Activated naive CD8-positive, alpha-beta T cell treated with anti-CD3 and anti-CD28 coated beads for 36 hours (primary cell): ENCODE measurements at regions not wholly inside any gene's neighbourhood (a gene's known extent, or its start where the extent isn't known, plus 50 kb on each side); places are given as distances from the start of the nearest gene placed in this dataset.

Source experiments
- DNase-seq: peaks from one replicate; pipeline ENCODE4 v3.0.0; 2021
- H3K27ac Mint-ChIP-seq: one replicate; pipeline ENCODE4 v1.8.0; 2022; ENCODE audit warnings: mild to moderate bottlenecking, moderate library complexity, mixed read lengths
- H3K27me3 Mint-ChIP-seq: one replicate; pipeline ENCODE4 v1.8.0; 2022; ENCODE audit warnings: mild to moderate bottlenecking, mixed read lengths
- H3K36me3 Mint-ChIP-seq: one replicate; pipeline ENCODE4 v1.8.0; 2021; ENCODE audit warnings: mild to moderate bottlenecking, mixed read lengths
- H3K4me1 Mint-ChIP-seq: one replicate; pipeline ENCODE4 v1.8.0; 2021; ENCODE audit warnings: mixed read lengths
- H3K4me3 Mint-ChIP-seq: one replicate; pipeline ENCODE4 v1.8.0; 2022; ENCODE audit warnings: mild to moderate bottlenecking, moderate library complexity, mixed read lengths
- H3K9me3 Mint-ChIP-seq: one replicate; pipeline ENCODE4 v1.8.0; 2022; ENCODE audit warnings: mixed read lengths

- Mint-ChIP-seq H3K4me1 (no peaks in the 10 kb centered on the region), H3K27me3 (no peaks in the 10 kb centered on the region)
Observed at GRCh38 chr4:71235311-71236201, 103.3 kb upstream of the SLC4A4 start.

GRCh38 chr4:71236226-71236625 lies 102.6 kb upstream of the SLC4A4 start:
- no peak overlapping the region for H3K4me3 Mint-ChIP-seq
- H3K4me1 Mint-ChIP-seq: no peaks in the 10 kb centered on the region
- no peaks in the 10 kb centered on the region for H3K27me3 Mint-ChIP-seq
- H3K9me3 Mint-ChIP-seq: no peaks in the 10 kb centered on the region
- no peak for DNase-seq
- H3K36me3 Mint-ChIP-seq: no peaks in the 10 kb centered on the region
- H3K27ac Mint-ChIP-seq: no peak overlapping the region

More at GRCh38 chr4:71235311-71236201, 103.3 kb upstream of the SLC4A4 start:
- H3K27ac Mint-ChIP-seq: no peak overlapping the region
- DNase-seq: no peak
- H3K36me3 Mint-ChIP-seq: no peaks in the 10 kb centered on the region
- no peak overlapping the region for H3K4me3 Mint-ChIP-seq
- no peaks in the 10 kb centered on the region for H3K9me3 Mint-ChIP-seq

DNA sequence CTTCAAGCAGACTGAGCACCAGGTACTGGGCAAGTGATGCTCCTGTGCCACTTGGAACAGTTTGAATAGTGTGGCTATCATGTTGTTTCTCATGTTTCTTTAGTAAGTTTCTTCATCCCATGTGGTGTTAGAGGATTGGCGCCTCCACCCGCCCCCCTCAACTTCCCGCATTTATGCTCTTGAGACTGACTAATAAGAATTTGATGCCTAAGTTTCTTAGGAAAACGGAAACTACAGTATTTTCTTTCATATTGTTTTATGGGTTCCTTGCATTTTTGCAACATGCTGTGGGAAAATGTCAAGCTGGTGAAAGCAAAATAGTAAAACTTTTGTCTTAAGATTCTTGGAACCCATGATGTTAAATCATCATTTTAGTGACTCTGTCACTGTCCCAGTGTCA lies 101.2 kb upstream of the SLC4A4 start:
- Mint-ChIP-seq H3K4me1 (no peaks in the 10 kb centered on the region), H3K27ac (no peak overlapping the region), H3K4me3 (no peak overlapping the region), H3K36me3 (no peaks in the 10 kb centered on the region), H3K9me3 (no peaks in the 10 kb centered on the region), H3K27me3 (no peaks in the 10 kb centered on the region)
- no peak for DNase-seq

GRCh38 chr4:71239365-71239764 lies 99.5 kb upstream of the SLC4A4 start:
- H3K4me1 Mint-ChIP-seq: no peaks in the 10 kb centered on the region
- no peak overlapping the region for H3K4me3 Mint-ChIP-seq
- H3K9me3 Mint-ChIP-seq: no peaks in the 10 kb centered on the region
- no peak overlapping the region for H3K27ac Mint-ChIP-seq
- no peak for DNase-seq
- H3K27me3 Mint-ChIP-seq: no peaks in the 10 kb centered on the region
- no peaks in the 10 kb centered on the region for H3K36me3 Mint-ChIP-seq

DNA sequence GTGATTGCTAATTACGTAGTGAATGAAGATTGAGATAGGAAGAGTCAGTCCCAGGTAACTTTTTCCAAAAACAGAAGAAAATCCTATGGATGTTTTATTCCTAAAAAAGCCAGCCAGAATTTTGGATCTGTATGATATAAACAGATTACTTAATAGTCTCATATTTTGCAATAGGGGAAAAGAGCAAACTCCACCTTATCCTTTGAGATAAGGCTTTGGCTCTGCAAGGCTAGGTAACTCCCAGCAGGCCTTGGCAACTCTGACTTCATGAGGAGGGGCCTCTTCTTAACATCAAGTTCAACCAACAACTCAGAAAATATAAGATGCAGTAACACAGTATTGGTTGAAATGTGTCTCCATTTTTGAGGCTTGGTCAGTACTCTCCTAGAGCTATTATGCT lies 98.7 kb upstream of the SLC4A4 start:
- Mint-ChIP-seq H3K9me3 (no peaks in the 10 kb centered on the region), H3K4me1 (no peaks in the 10 kb centered on the region), H3K27ac (no peak overlapping the region), H3K36me3 (no peaks in the 10 kb centered on the region), H3K4me3 (no peak overlapping the region), H3K27me3 (no peaks in the 10 kb centered on the region)
- no peak for DNase-seq

DNA sequence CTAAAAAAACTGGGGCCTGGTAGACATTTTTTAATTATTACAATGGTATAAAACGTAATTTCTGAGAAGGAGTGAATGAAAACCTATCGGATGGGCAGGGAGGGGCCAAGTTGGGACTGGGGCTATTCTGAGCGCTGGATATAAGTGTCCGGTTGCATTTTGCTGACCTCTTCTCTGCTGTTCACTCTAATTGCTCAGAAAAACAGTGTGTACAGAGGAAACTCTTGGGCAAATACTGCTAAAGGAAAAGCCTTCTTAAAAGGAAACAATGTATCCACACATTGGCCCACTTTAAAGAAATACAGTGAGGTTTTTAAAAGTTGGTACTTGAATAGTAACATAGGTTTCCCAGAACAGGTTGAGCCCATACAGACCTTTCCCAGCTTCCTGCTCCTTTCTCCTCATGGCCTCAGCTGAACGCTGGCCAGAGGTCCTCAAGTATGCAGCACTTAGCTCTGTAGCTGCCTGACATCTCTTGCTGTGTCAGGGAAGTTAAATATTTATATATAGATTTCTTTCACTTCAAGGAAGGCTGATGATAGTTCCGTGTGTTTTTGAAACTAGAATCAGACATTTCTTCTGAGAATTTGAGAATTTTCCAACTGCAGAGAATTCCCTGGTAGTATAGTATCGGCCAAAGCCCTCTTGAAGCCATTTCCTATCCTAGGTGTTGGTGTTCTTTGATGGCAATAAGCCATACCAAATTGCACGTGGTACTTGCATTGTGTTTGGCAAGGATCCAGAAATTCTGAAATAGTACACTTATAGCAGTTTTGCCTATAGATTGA lies 97.1 kb upstream of the SLC4A4 start:
- DNase-seq: no peak
- H3K36me3 Mint-ChIP-seq: no peaks in the 10 kb centered on the region
- no peaks in the 10 kb centered on the region for H3K4me1 Mint-ChIP-seq
- H3K9me3 Mint-ChIP-seq: no peaks in the 10 kb centered on the region
- H3K27me3 Mint-ChIP-seq: no peaks in the 10 kb centered on the region
- no peak overlapping the region for H3K27ac Mint-ChIP-seq
- H3K4me3 Mint-ChIP-seq: no peak overlapping the region

GRCh38 chr4:71243091-71243833 lies 95.6 kb upstream of the SLC4A4 start:
- H3K27me3 Mint-ChIP-seq: peaks cover 4% of the 10 kb centered on the region
- H3K4me3 Mint-ChIP-seq: no peak overlapping the region
- no peaks in the 10 kb centered on the region for H3K36me3 Mint-ChIP-seq
- no peak overlapping the region for H3K27ac Mint-ChIP-seq
- no peak for DNase-seq
- H3K9me3 Mint-ChIP-seq: no peaks in the 10 kb centered on the region
- H3K4me1 Mint-ChIP-seq: no peaks in the 10 kb centered on the region

DNA sequence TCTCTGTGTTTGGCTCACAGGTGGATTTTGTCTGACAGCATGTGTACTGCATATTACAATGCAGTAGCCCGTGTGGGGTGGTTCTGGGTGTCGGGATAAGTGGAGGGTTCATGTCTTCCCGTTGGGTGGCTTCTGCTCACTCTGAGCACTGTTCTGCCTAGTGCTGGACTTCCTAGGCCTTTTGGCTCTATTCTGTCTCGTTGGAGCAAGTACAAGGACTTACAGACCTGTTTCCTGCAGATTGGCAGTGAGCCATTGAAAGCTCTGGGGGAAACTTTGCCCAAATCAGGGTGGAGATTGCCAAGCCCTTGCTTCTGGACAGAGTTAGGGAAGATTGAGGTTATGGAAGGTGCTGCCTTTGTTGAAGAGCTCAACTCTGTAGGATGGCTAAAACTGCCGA lies 91.1 kb upstream of the SLC4A4 start:
- Mint-ChIP-seq H3K9me3 (no peaks in the 10 kb centered on the region), H3K36me3 (no peaks in the 10 kb centered on the region), H3K4me1 (no peaks in the 10 kb centered on the region), H3K27ac (no peak overlapping the region), H3K4me3 (no peak overlapping the region), H3K27me3 (peaks cover 4% of the 10 kb centered on the region)
- no peak for DNase-seq

DNA sequence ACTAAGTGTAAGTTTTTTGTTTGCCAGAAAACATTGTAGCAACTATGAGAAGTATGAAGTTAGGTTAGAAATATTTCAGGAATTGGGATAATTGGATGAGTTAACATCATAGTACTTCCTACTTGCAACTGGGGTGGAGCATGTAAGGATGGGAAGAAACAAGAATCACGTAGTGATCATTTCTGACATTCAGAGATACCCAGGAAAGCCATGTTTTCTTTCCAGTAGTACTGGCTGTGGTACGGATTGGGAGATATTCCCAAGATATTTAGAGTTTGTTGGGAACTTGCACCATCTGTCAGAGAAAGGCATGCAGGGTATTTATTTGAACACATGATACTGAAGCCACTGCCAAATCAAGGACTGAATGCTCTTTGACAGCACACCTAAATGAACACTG lies 87.6 kb upstream of the SLC4A4 start:
- H3K27ac Mint-ChIP-seq: no peak overlapping the region
- H3K4me3 Mint-ChIP-seq: no peak overlapping the region
- H3K4me1 Mint-ChIP-seq: no peaks in the 10 kb centered on the region
- DNase-seq: no peak
- H3K9me3 Mint-ChIP-seq: no peaks in the 10 kb centered on the region
- H3K27me3 Mint-ChIP-seq: peaks cover 4% of the 10 kb centered on the region
- H3K36me3 Mint-ChIP-seq: no peaks in the 10 kb centered on the region

GRCh38 chr4:71253545-71253944 lies 85.3 kb upstream of the SLC4A4 start:
- DNase-seq: no peak
- Mint-ChIP-seq H3K9me3 (no peaks in the 10 kb centered on the region), H3K36me3 (no peaks in the 10 kb centered on the region), H3K27ac (no peak overlapping the region), H3K27me3 (no peaks in the 10 kb centered on the region), H3K4me3 (no peak overlapping the region), H3K4me1 (no peaks in the 10 kb centered on the region)

DNA sequence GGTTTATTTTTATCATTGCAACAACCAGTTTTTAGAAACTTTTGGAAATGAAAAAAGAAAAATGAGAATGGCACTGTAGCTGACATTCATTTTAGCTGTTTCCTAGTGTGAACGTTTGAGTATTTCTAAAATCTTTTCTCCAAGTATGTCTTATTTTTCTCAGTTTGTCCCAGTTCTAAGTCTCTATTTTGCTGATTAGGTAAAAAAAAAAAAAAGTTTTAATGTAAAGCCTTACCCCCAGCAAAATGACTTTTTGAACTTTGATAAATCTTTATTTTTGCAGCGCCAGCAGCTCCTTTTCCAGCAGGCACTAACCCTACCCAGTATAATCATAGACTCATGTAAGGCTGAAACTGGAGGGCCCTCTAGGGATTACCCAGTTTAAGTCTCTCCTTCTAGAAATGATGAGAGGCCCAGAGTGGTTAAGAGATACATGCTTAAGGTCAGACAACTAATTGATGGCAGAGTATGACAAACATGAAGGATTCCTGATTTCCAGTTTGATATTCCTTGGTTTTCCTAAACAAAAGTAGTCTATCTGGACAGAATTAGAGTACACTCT lies 84.3 kb upstream of the SLC4A4 start:
- H3K27me3 Mint-ChIP-seq: no peaks in the 10 kb centered on the region
- H3K4me1 Mint-ChIP-seq: no peaks in the 10 kb centered on the region
- no peak for DNase-seq
- no peaks in the 10 kb centered on the region for H3K36me3 Mint-ChIP-seq
- no peak overlapping the region for H3K4me3 Mint-ChIP-seq
- H3K27ac Mint-ChIP-seq: no peak overlapping the region
- no peaks in the 10 kb centered on the region for H3K9me3 Mint-ChIP-seq

GRCh38 chr4:71255976-71256375 lies 82.8 kb upstream of the SLC4A4 start:
- H3K36me3 Mint-ChIP-seq: no peaks in the 10 kb centered on the region
- no peak overlapping the region for H3K27ac Mint-ChIP-seq
- no peak for DNase-seq
- no peaks in the 10 kb centered on the region for H3K4me1 Mint-ChIP-seq
- no peaks in the 10 kb centered on the region for H3K9me3 Mint-ChIP-seq
- no peak overlapping the region for H3K4me3 Mint-ChIP-seq
- no peaks in the 10 kb centered on the region for H3K27me3 Mint-ChIP-seq

- H3K27me3 Mint-ChIP-seq: no peaks in the 10 kb centered on the region
- H3K4me1 Mint-ChIP-seq: peaks cover 5% of the 10 kb centered on the region
- H3K27ac Mint-ChIP-seq: no peak overlapping the region
- no peak for DNase-seq
- H3K9me3 Mint-ChIP-seq: no peaks in the 10 kb centered on the region
- no peaks in the 10 kb centered on the region for H3K36me3 Mint-ChIP-seq
- no peak overlapping the region for H3K4me3 Mint-ChIP-seq
Observed at GRCh38 chr4:71257761-71258160, 81.1 kb upstream of the SLC4A4 start.

DNA sequence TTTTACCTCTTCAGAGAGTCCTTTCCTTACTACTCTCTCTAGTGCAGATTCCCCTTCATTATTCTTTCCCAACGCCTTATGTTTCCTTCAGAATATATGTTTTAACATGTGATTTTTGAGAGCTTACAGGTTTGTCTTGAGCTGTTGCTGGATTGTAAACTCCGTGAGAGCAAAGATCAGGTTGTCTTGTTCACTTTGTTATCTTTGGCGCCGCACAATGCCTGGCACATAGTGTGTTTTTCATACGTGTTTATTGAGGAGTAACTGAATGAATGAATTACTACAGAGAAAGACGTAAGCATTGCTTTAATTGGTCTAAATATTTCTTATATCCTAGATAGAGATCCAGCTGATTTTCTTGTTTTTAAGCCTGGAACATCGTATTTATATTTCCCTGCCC lies 80.5 kb upstream of the SLC4A4 start:
- no peak overlapping the region for H3K27ac Mint-ChIP-seq
- no peaks in the 10 kb centered on the region for H3K36me3 Mint-ChIP-seq
- DNase-seq: no peak
- no peaks in the 10 kb centered on the region for H3K27me3 Mint-ChIP-seq
- H3K4me1 Mint-ChIP-seq: peaks cover 5% of the 10 kb centered on the region
- no peak overlapping the region for H3K4me3 Mint-ChIP-seq
- H3K9me3 Mint-ChIP-seq: no peaks in the 10 kb centered on the region

DNA sequence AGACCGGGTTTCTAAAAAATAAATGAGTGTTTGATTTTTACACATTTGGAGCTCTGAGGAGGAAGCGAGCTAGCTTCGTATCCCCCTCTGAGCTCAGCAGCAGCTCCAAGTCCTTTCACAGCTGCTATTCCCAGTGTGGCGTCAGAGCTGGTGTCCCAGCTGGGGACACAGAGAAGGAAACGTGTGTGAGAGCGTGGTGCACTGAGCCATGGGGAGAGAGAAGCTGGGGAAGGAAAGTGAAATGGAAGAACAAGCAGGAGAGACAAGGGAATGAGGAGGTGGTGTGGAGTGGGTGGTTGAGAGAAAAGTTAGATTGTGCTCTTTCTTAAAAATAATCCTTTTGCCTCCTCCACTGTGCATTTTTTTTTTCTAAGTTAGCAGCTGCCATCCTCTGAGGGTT lies 79.5 kb upstream of the SLC4A4 start:
- no peak for DNase-seq
- no peaks in the 10 kb centered on the region for H3K36me3 Mint-ChIP-seq
- H3K9me3 Mint-ChIP-seq: no peaks in the 10 kb centered on the region
- peaks cover 5% of the 10 kb centered on the region for H3K4me1 Mint-ChIP-seq
- no peak overlapping the region for H3K27ac Mint-ChIP-seq
- H3K27me3 Mint-ChIP-seq: no peaks in the 10 kb centered on the region
- H3K4me3 Mint-ChIP-seq: no peak overlapping the region
